CD4-positive, CD25-positive, alpha-beta regulatory T cell (primary cell): ENCODE measurements at regions not wholly inside any gene's neighbourhood (a gene's known extent, or its start where the extent isn't known, plus 50 kb on each side); places are given as distances from the start of the nearest gene placed in this dataset.

Source experiments
- ATAC-seq, 2 donors: fragments of 150-1000 bp; cut with Tn5 transposase; one replicate each; pipeline ENCODE4 v1.10.0; 2021; ENCODE audit warnings: low read depth in 2 of 2, moderate number of reproducible peaks in 2 of 2, moderate library complexity in 1 of 2
- DNase-seq, 3 donors: peaks; one replicate each; pipeline versions ENCODE4 v3.0.0 to v3.0.0-alpha.2; 2012 to 2022; ENCODE audit warnings: mixed read lengths in 1 of 3
- H3K27ac ChIP-seq: one replicate; pipeline ENCODE4 v1.7.0; 2013; ENCODE audit warnings: mild to moderate bottlenecking, low read length; ENCODE audit not compliant: insufficient read depth, poor library complexity, severe bottlenecking
- H3K27me3 ChIP-seq: one replicate; pipeline ENCODE4 v1.7.0; 2013; ENCODE audit warnings: low read length; ENCODE audit not compliant: control insufficient read depth, insufficient read depth
- H3K36me3 ChIP-seq: one replicate; pipeline ENCODE4 v1.7.0; 2013; ENCODE audit warnings: mild to moderate bottlenecking, low read length, moderate library complexity; ENCODE audit not compliant: control insufficient read depth, insufficient read depth
- H3K4me1 ChIP-seq: 2 replicates; pipeline ENCODE4 v1.7.0; 2013; ENCODE audit warnings: mild to moderate bottlenecking, low read length; ENCODE audit not compliant: insufficient read depth, control insufficient read depth, poor library complexity, severe bottlenecking
- H3K4me3 ChIP-seq: one replicate; pipeline ENCODE4 v1.7.0; 2013; ENCODE audit warnings: low read depth, mild to moderate bottlenecking, low read length, moderate library complexity
- H3K9me3 ChIP-seq, 2 experiments: 1 replicate in 1 of 2; 2 replicates in 1 of 2; pipeline ENCODE4 v1.7.0; 2013; ENCODE audit warnings: low read length in 2 of 2, mild to moderate bottlenecking in 1 of 2, moderate library complexity in 1 of 2; ENCODE audit not compliant: control insufficient read depth in 2 of 2
- H3K27ac Mint-ChIP-seq, 3 donors: one replicate each; pipeline ENCODE4 v1.8.0; 2020 to 2022; ENCODE audit warnings: mild to moderate bottlenecking in 3 of 3, mixed read lengths in 3 of 3, moderate library complexity in 2 of 3
- H3K27me3 Mint-ChIP-seq: one replicate; pipeline ENCODE4 v1.8.0; 2022; ENCODE audit warnings: mild to moderate bottlenecking, mixed read lengths
- H3K36me3 Mint-ChIP-seq: one replicate; pipeline ENCODE4 v1.8.0; 2020; ENCODE audit warnings: mixed read lengths
- H3K4me1 Mint-ChIP-seq, 4 donors: one replicate each; pipeline ENCODE4 v1.8.0; 2020 to 2022; ENCODE audit warnings: mixed read lengths in 4 of 4, mild to moderate bottlenecking in 1 of 4
- H3K4me3 Mint-ChIP-seq, 4 donors: one replicate each; pipeline ENCODE4 v1.8.0; 2020 to 2022; ENCODE audit warnings: mild to moderate bottlenecking in 4 of 4, mixed read lengths in 4 of 4, moderate library complexity in 3 of 4
- H3K9me3 Mint-ChIP-seq, 7 donors: one replicate each; pipeline ENCODE4 v1.8.0; 2020 to 2022; ENCODE audit warnings: mixed read lengths in 7 of 7, mild to moderate bottlenecking in 3 of 7, moderate library complexity in 2 of 7

GRCh38 chr5:31097851-31098250 lies 95.6 kb upstream of the CDH6 start:
- no peaks in the 10 kb centered on the region for H3K36me3 ChIP-seq
- no peak overlapping the region for H3K4me3 Mint-ChIP-seq
- no peak for DNase-seq
- peaks cover 0 to 5% (median 3%) of the 10 kb centered on the region in 7 donors for H3K9me3 Mint-ChIP-seq
- no peak overlapping the region for H3K27ac ChIP-seq
- H3K9me3 ChIP-seq: no peaks in the 10 kb centered on the region
- ATAC-seq: no peak
- H3K4me1 Mint-ChIP-seq: no peaks in the 10 kb centered on the region
- H3K27ac Mint-ChIP-seq: no peak overlapping the region
- H3K4me1 ChIP-seq: no peaks in the 10 kb centered on the region
- no peaks in the 10 kb centered on the region for H3K27me3 Mint-ChIP-seq
- H3K4me3 ChIP-seq: no peak overlapping the region
- H3K36me3 Mint-ChIP-seq: no peaks in the 10 kb centered on the region
- no peaks in the 10 kb centered on the region for H3K27me3 ChIP-seq

DNA sequence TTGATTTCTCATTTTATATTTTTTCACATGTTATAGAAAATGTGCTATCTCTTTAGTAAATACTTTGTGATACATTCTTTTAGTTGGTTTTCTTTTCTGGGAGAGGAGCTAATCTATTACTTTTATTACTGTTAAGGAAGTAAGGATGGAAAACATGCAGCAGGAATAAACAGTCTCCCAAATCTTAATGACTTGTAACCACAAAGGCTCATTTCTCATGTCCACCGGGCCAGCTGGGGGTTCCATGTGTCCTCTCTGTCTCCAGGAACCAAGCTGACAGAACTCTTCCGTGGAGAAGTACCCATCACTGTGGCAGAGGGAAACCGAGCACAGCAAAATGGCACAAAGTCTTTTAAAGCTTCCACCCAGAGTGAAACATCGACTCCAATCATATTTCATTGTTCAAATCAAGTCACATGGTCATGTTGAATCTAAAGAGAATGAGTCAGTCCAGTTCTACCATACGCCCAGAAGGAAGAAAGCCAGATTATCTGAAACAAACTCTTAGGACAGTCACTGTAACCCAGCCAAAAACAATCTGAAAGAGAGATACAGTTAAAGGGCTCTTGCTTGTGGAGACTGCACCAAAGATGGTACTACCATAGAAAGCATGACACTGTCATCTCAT lies 97.1 kb upstream of the CDH6 start:
- Mint-ChIP-seq H3K9me3 (peaks cover 0 to 7% (median 4%) of the 10 kb centered on the region in 7 donors), H3K27ac (no peak overlapping the region), H3K27me3 (no peaks in the 10 kb centered on the region), H3K4me3 (no peak overlapping the region), H3K36me3 (no peaks in the 10 kb centered on the region), H3K4me1 (no peaks in the 10 kb centered on the region)
- DNase-seq (no peak), ATAC-seq (no peak)
- Histone ChIP-seq H3K36me3 (no peaks in the 10 kb centered on the region), H3K27me3 (no peaks in the 10 kb centered on the region), H3K27ac (no peak overlapping the region), H3K4me1 (no peaks in the 10 kb centered on the region), H3K9me3 (peaks cover 0 to 2% of the 10 kb centered on the region in 2 experiments), H3K4me3 (no peak overlapping the region)

DNA sequence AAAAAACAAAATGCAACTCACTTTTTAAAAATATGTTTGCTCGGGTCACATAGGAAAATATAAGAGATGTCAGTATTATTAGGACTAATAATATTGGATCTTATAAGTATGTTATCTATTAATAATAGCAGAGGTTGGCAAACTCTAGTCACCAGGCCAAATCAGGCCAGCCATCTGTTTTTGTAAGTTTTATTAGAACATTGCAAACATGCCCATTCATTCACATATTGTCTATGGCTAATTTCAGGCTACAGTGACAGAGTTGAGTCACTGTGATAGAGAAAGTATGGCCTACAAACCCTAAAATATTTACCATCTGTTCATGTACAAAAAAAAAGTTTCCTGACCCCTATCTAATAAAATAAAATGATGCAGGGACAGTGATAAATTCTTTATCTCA lies 97.7 kb upstream of the CDH6 start:
- no peaks in the 10 kb centered on the region for H3K27me3 Mint-ChIP-seq
- Histone ChIP-seq H3K9me3 (peaks cover 0 to 2% of the 10 kb centered on the region in 2 experiments), H3K4me1 (no peaks in the 10 kb centered on the region), H3K36me3 (no peaks in the 10 kb centered on the region), H3K27me3 (no peaks in the 10 kb centered on the region), H3K27ac (no peak overlapping the region), H3K4me3 (no peak overlapping the region)
- no peak overlapping the region for H3K4me3 Mint-ChIP-seq
- DNase-seq: no peak
- no peak overlapping the region for H3K27ac Mint-ChIP-seq
- no peaks in the 10 kb centered on the region for H3K36me3 Mint-ChIP-seq
- no peaks in the 10 kb centered on the region for H3K4me1 Mint-ChIP-seq
- ATAC-seq: no peak
- peaks cover 0 to 7% (median 4%) of the 10 kb centered on the region in 7 donors for H3K9me3 Mint-ChIP-seq

DNA sequence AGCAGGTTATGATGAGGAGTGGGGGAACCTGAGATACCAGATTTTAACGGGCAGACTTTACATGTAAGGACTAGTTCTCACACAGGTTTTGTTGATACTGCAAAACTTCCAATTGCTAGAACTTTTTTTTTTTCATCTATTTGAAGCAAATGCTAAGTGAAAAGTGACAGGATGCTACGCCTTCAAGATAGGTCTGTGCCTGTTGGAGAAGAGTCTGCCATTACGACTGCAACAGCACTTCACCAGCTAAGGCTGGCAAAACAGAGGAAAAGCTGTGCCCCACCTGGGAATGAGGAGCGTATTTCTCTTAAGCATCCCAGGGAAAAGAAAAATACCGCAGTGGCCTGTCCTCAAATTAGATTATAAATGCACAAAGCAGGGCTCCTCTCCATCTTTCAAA lies 102.0 kb upstream of the CDH6 start:
- Histone ChIP-seq H3K9me3 (peaks cover 0 to 2% of the 10 kb centered on the region in 2 experiments), H3K4me3 (no peak overlapping the region), H3K36me3 (no peaks in the 10 kb centered on the region), H3K4me1 (no peaks in the 10 kb centered on the region), H3K27ac (no peak overlapping the region), H3K27me3 (no peaks in the 10 kb centered on the region)
- DNase-seq (no peak), ATAC-seq (no peak)
- Mint-ChIP-seq H3K36me3 (no peaks in the 10 kb centered on the region), H3K27ac (no peak overlapping the region), H3K4me3 (no peak overlapping the region), H3K4me1 (no peaks in the 10 kb centered on the region), H3K9me3 (peaks cover 4 to 13% (median 7%) of the 10 kb centered on the region in 7 donors), H3K27me3 (no peaks in the 10 kb centered on the region)

GRCh38 chr5:31090467-31090866 lies 103.0 kb upstream of the CDH6 start:
- no peaks in the 10 kb centered on the region for H3K36me3 Mint-ChIP-seq
- Histone ChIP-seq H3K9me3 (peaks cover 0 to 2% of the 10 kb centered on the region in 2 experiments), H3K4me3 (no peak overlapping the region), H3K36me3 (no peaks in the 10 kb centered on the region), H3K4me1 (no peaks in the 10 kb centered on the region), H3K27ac (no peak overlapping the region), H3K27me3 (no peaks in the 10 kb centered on the region)
- H3K27ac Mint-ChIP-seq: no peak overlapping the region
- H3K27me3 Mint-ChIP-seq: no peaks in the 10 kb centered on the region
- ATAC-seq (no peak), DNase-seq (no peak)
- peaks cover 4 to 13% (median 7%) of the 10 kb centered on the region in 7 donors for H3K9me3 Mint-ChIP-seq
- no peak overlapping the region for H3K4me3 Mint-ChIP-seq
- H3K4me1 Mint-ChIP-seq: no peaks in the 10 kb centered on the region

DNA sequence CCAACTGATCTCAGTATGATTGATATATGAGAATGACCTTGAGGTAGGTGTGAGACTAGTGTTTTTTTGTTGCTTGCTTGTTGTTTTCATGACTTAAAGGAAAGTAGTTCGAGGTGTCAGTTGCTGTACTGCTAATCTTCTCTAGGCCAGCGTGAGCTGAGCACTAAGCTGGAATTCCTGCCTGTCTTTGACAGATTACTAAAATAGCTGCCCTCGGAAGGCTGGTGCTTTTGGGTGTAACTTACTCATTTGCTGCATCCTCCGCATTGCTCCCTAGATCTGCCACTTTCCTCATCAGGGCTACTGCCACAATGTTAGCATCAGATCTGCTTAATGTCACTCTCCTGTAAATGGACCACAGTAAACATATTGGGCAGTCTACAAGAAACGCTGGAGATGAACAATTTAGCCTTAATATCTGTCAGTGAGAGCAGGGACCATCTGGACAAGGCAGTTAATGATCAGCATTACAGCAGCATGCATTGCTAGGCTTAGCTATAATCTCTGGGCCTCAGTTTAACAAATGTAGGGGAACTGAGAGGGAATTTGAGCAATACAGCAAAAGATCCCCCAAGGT lies 106.6 kb upstream of the CDH6 start:
- Histone ChIP-seq H3K9me3 (peaks cover 0 to 2% of the 10 kb centered on the region in 2 experiments), H3K36me3 (no peaks in the 10 kb centered on the region), H3K4me1 (no peaks in the 10 kb centered on the region), H3K27me3 (no peaks in the 10 kb centered on the region), H3K4me3 (no peak overlapping the region), H3K27ac (no peak overlapping the region)
- Mint-ChIP-seq H3K9me3 (peaks cover 3 to 28% (median 8%) of the 10 kb centered on the region in 7 donors), H3K27ac (no peak overlapping the region), H3K4me3 (no peak overlapping the region), H3K36me3 (no peaks in the 10 kb centered on the region), H3K4me1 (peaks cover 0 to 4% (median 0%) of the 10 kb centered on the region in 4 donors), H3K27me3 (no peaks in the 10 kb centered on the region)
- DNase-seq (no peak), ATAC-seq (no peak)

- Histone ChIP-seq H3K27me3 (no peaks in the 10 kb centered on the region), H3K27ac (no peak overlapping the region), H3K36me3 (no peaks in the 10 kb centered on the region), H3K4me3 (no peak overlapping the region), H3K9me3 (no peaks in the 10 kb centered on the region), H3K4me1 (no peaks in the 10 kb centered on the region)
- ATAC-seq (no peak), DNase-seq (no peak)
- Mint-ChIP-seq H3K4me1 (peaks cover 0 to 4% (median 0%) of the 10 kb centered on the region in 4 donors), H3K27me3 (no peaks in the 10 kb centered on the region), H3K4me3 (no peak overlapping the region), H3K27ac (no peak overlapping the region), H3K9me3 (peaks cover 0 to 23% (median 5%) of the 10 kb centered on the region in 7 donors), H3K36me3 (no peaks in the 10 kb centered on the region)
Observed at GRCh38 chr5:31084871-31085270, 108.6 kb upstream of the CDH6 start.

- Histone ChIP-seq H3K27ac (no peak overlapping the region), H3K4me3 (no peak overlapping the region), H3K27me3 (no peaks in the 10 kb centered on the region), H3K4me1 (no peaks in the 10 kb centered on the region), H3K36me3 (no peaks in the 10 kb centered on the region), H3K9me3 (no peaks in the 10 kb centered on the region)
- Mint-ChIP-seq H3K36me3 (no peaks in the 10 kb centered on the region), H3K27ac (no peak overlapping the region), H3K4me1 (peaks cover 0 to 4% (median 0%) of the 10 kb centered on the region in 4 donors), H3K27me3 (no peaks in the 10 kb centered on the region), H3K4me3 (no peak overlapping the region), H3K9me3 (peaks cover 0 to 23% (median 4%) of the 10 kb centered on the region in 7 donors)
- DNase-seq: no peak
- ATAC-seq: no peak
Observed at GRCh38 chr5:31083364-31083763, 110.1 kb upstream of the CDH6 start.
